IMR-90 (cell line): ENCODE measurements at regions not wholly inside any gene's neighbourhood (a gene's known extent, or its start where the extent isn't known, plus 50 kb on each side); places are given as distances from the start of the nearest gene placed in this dataset.
A peak's percentile ranks its signal among the peaks of the same experiment; 100 is the strongest.

Experiments
- ATAC-seq: fragments of 200-7000 bp; cut with Tn5 transposase; 2 replicates; pipeline ENCODE4 v1.9.1; 2020; ENCODE audit warnings: low read depth, mild to moderate bottlenecking, moderate library complexity
- BruUV-seq: library from RNA; stranded (reverse); fragments of 400-500 nt; replicated peaks from 2 replicates; lab custom pipeline; 2021; lab: Mats Ljungman, UMichigan
- CTCF ChIA-PET: fragments of 300-600 bp; formaldehyde crosslinking; extraction: SDS; loops from one replicate; lab custom pipeline; 2021; ENCODE audit warnings: antibody characterized with exemption; lab: Yijun Ruan, JAX
- POLR2A ChIA-PET: fragments of 300-600 bp; sonication (Branson Sonifier 250); formaldehyde crosslinking; loops from one replicate; lab custom pipeline; 2022; ENCODE audit warnings: antibody characterized with exemption; ENCODE audit not compliant: unreplicated experiment; lab: Charles Lee
- DNase-seq: peaks from one replicate; pipeline ENCODE4 v3.0.0; 2013
- H2AFZ ChIP-seq: replicated peaks from 2 replicates; pipeline ENCODE3; 2013; ENCODE audit warnings: low read length, mild to moderate bottlenecking; ENCODE audit not compliant: poor library complexity
- H2AK5ac ChIP-seq: 2 replicates; pipeline ENCODE4 v1.6.1; 2013; ENCODE audit warnings: low read depth, low read length, inconsistent platforms
- H2AK9ac ChIP-seq: replicated peaks from 2 replicates; pipeline ENCODE3; 2013; ENCODE audit warnings: mild to moderate bottlenecking, low read depth, low read length, moderate library complexity; ENCODE audit not compliant: poor library complexity
- H2BK120ac ChIP-seq: 2 replicates; pipeline ENCODE4 v1.6.1; 2013; ENCODE audit warnings: low read depth, low read length, inconsistent platforms
- H2BK15ac ChIP-seq: 3 replicates; pipeline ENCODE4 v1.6.1; 2013; ENCODE audit warnings: low read depth, low read length, inconsistent platforms
- H2BK20ac ChIP-seq: 2 replicates; pipeline ENCODE4 v1.6.1; 2013; ENCODE audit warnings: low read depth, mild to moderate bottlenecking, inconsistent platforms, low read length, moderate library complexity
- H2BK5ac ChIP-seq: 2 replicates; pipeline ENCODE4 v1.6.1; 2013; ENCODE audit warnings: mild to moderate bottlenecking, low read depth, low read length, inconsistent platforms; ENCODE audit not compliant: poor library complexity, severe bottlenecking
- H3K14ac ChIP-seq: replicated peaks from 2 replicates; pipeline ENCODE4 v1.6.1; 2013; ENCODE audit warnings: low read depth, low read length, inconsistent platforms
- H3K18ac ChIP-seq: 2 replicates; pipeline ENCODE4 v1.6.1; 2013; ENCODE audit warnings: low read depth, low read length, control low read depth
- H3K23ac ChIP-seq: 2 replicates; pipeline ENCODE4 v1.6.1; 2013; ENCODE audit warnings: low read depth, low read length, inconsistent platforms
- H3K27ac ChIP-seq: 2 replicates; pipeline ENCODE4 v1.5.1; 2013; ENCODE audit warnings: mild to moderate bottlenecking, control low read depth, low read length; ENCODE audit not compliant: insufficient read depth
- H3K27me3 ChIP-seq: 2 replicates; pipeline ENCODE4 v1.6.1; 2013; ENCODE audit warnings: low read length; ENCODE audit not compliant: control insufficient read depth, insufficient read depth
- H3K36me3 ChIP-seq: 2 replicates; pipeline ENCODE4 v1.6.1; 2013; ENCODE audit warnings: low read length, mixed read lengths; ENCODE audit not compliant: control insufficient read depth, insufficient read depth
- H3K4ac ChIP-seq: 2 replicates; pipeline ENCODE4 v1.6.1; 2013; ENCODE audit warnings: low read depth, low read length, inconsistent platforms
- H3K4me1 ChIP-seq: 2 replicates; pipeline ENCODE4 v1.6.1; 2013; ENCODE audit warnings: low read length, mixed read lengths; ENCODE audit not compliant: control insufficient read depth, insufficient read depth
- H3K4me2 ChIP-seq: 2 replicates; pipeline ENCODE4 v1.6.1; 2013; ENCODE audit warnings: low read depth, mild to moderate bottlenecking, control low read depth, low read length, moderate library complexity
- H3K4me3 ChIP-seq: 2 replicates; pipeline ENCODE4 v1.5.1; 2013; ENCODE audit warnings: low read depth, mild to moderate bottlenecking, control low read depth, low read length, moderate library complexity; ENCODE audit not compliant: insufficient read depth
- H3K56ac ChIP-seq: 2 replicates; pipeline ENCODE4 v1.6.1; 2013; ENCODE audit warnings: low read length, inconsistent platforms; ENCODE audit not compliant: insufficient read depth; ENCODE audit errors: extremely low read depth
- H3K79me1 ChIP-seq, 2 experiments: 2 replicates each; pipeline ENCODE4 v1.6.1; 2013; ENCODE audit warnings: low read length in 2 of 2, inconsistent platforms in 1 of 2, low read depth in 1 of 2
- H3K9ac ChIP-seq: 2 replicates; pipeline ENCODE4 v1.6.1; 2013; ENCODE audit warnings: low read depth, low read length, control low read depth
- H3K9me1 ChIP-seq: 2 replicates; pipeline ENCODE4 v1.6.1; 2013; ENCODE audit warnings: low read length, inconsistent platforms; ENCODE audit not compliant: insufficient read depth
- H3K9me3 ChIP-seq: 2 replicates; pipeline ENCODE4 v1.6.1; 2013; ENCODE audit warnings: low read length; ENCODE audit not compliant: control insufficient read depth, insufficient read depth
- H4K20me1 ChIP-seq: 2 replicates; pipeline ENCODE4 v1.6.1; 2013; ENCODE audit warnings: low read length, inconsistent platforms; ENCODE audit not compliant: insufficient read depth
- H4K5ac ChIP-seq: 2 replicates; pipeline ENCODE4 v1.6.1; 2013; ENCODE audit warnings: mild to moderate bottlenecking, low read depth, low read length, control low read depth
- H4K8ac ChIP-seq, 2 experiments: 2 replicates each; pipeline ENCODE4 v1.6.1; 2013; ENCODE audit warnings: low read depth in 2 of 2, low read length in 2 of 2, control low read depth in 1 of 2, inconsistent platforms in 1 of 2
- H4K91ac ChIP-seq: 2 replicates; pipeline ENCODE4 v1.6.1; 2013; ENCODE audit warnings: low read depth, low read length, inconsistent platforms; ENCODE audit not compliant: insufficient read depth
- CEBPB ChIP-seq: IDR thresholded peaks from 2 replicates; pipeline ENCODE4 v1.6.1; 2012; ENCODE audit warnings: low read depth, low read length, improper control_type of control experiment
- CTCF ChIP-seq: conservative IDR thresholded peaks from 2 replicates; pipeline ENCODE4 v1.5.1; 2012; ENCODE audit warnings: mild to moderate bottlenecking, low read depth, low read length, improper control_type of control experiment
- ELK1 ChIP-seq: fragments of 150-350 bp; IDR thresholded peaks from 2 replicates; pipeline ENCODE4 v1.6.1; 2016; ENCODE audit warnings: low read depth, mild to moderate bottlenecking, low read length, moderate library complexity, borderline replicate concordance
- MAZ ChIP-seq: IDR thresholded peaks from 2 replicates; pipeline ENCODE4 v1.6.1; 2012; ENCODE audit warnings: low read depth, mild to moderate bottlenecking, low read length, improper control_type of control experiment, moderate library complexity, borderline replicate concordance
- MXI1 ChIP-seq: IDR thresholded peaks from 2 replicates; pipeline ENCODE4 v1.6.1; 2012; ENCODE audit warnings: low read depth, mild to moderate bottlenecking, low read length, moderate library complexity, borderline replicate concordance
- NFE2L2 ChIP-seq: fragments of 150-350 bp; IDR thresholded peaks from 2 replicates; pipeline ENCODE4 v1.6.1; 2016; ENCODE audit warnings: low read depth, mild to moderate bottlenecking, low read length
- POLR2A ChIP-seq: IDR thresholded peaks from 2 replicates; pipeline ENCODE4 v1.6.1; 2012; ENCODE audit warnings: mild to moderate bottlenecking, low read depth, low read length
- RAD21 ChIP-seq: IDR thresholded peaks from 2 replicates; pipeline ENCODE4 v1.6.1; 2012; ENCODE audit warnings: low read length, improper control_type of control experiment
- RCOR1 ChIP-seq: IDR thresholded peaks from 2 replicates; pipeline ENCODE4 v1.6.1; 2012; ENCODE audit warnings: mild to moderate bottlenecking, low read length, improper control_type of control experiment; ENCODE audit not compliant: insufficient replicate concordance
- USF2 ChIP-seq: fragments of 150-350 bp; IDR thresholded peaks from 2 replicates; pipeline ENCODE4 v1.6.1; 2017; ENCODE audit warnings: mild to moderate bottlenecking, antibody characterized with exemption, low read length, low read depth
- WGBS, 2 experiments: methylation state at CpG; one replicate each; pipeline versions ENCODE4 v1.1.5 to v1.1.7; 2013; ENCODE audit warnings: missing lambda C conversion rate in 2 of 2; ENCODE audit not compliant: insufficient read length in 1 of 2; ENCODE audit errors: extremely low coverage in 2 of 2; 5-methylcytosine and 5-hydroxymethylcytosine counted together
- dilution Hi-C: fragments of 300-500 bp; cut with HindIII; formaldehyde crosslinking; loops from one replicate; pipeline ENCODE4 v1.14.3; 2018; ENCODE audit warnings: low sequenced_read_pairs; ENCODE audit not compliant: unreplicated experiment
- in situ Hi-C: fragments of 300-500 bp; cut with MboI; formaldehyde crosslinking; loops from 3 replicates; pipeline ENCODE4 v1.14.3; 2019; ENCODE audit warnings: low sequenced_read_pairs, inconsistent platforms, mixed read lengths
- intact Hi-C: fragments of 100-400 bp; cut with micrococcal nuclease; formaldehyde crosslinking; loops from 2 replicates; pipeline ENCODE4 v1.10.0; 2022

GRCh38 chr2:226647621-226648518 lies 151.8 kb downstream of the IRS1 start:
- no peak overlapping the region for H4K8ac ChIP-seq
- H4K91ac ChIP-seq, result no peak overlapping the region
- CTCF ChIA-PET, result no interaction called here
- peaks cover 12% of the 10 kb centered on the region for H3K9me1 ChIP-seq
- H4K20me1 ChIP-seq, result no peaks in the 10 kb centered on the region
- no peak overlapping the region for H2AK9ac ChIP-seq
- no peak overlapping the region for H2AFZ ChIP-seq
- peaks cover 3% of the 10 kb centered on the region for H3K9me3 ChIP-seq
- no peaks in the 10 kb centered on the region for H3K36me3 ChIP-seq
- no peak overlapping the region for H3K4me3 ChIP-seq
- peaks cover 26% of the 10 kb centered on the region for H3K4me1 ChIP-seq
- 100% methylated on average over 1 of the region's 28 CpGs; no CpG with 5 or more reads in 1 of the 2 experiments for WGBS, 2 experiments
- no peak overlapping the region for H3K14ac ChIP-seq
- H2BK5ac ChIP-seq, result no peak overlapping the region
- no peak overlapping the region for H3K18ac ChIP-seq
- no peak overlapping the region for H3K27ac ChIP-seq
- peak; percentile 37 for DNase-seq
- peaks cover 4 to 22% of the 10 kb centered on the region in 2 experiments for H3K79me1 ChIP-seq
- POLR2A ChIA-PET, result no interaction called here
- intact Hi-C loops, result no loop called here
- H3K4me2 ChIP-seq, result no peak overlapping the region
- H2BK15ac ChIP-seq, result no peak overlapping the region; the same call in 2 of the 3 replicates
- H2BK20ac ChIP-seq, result peak overlapping the region; percentile 19; the same call in 1 of the 2 replicates
- in situ Hi-C loops, result no loop called here
- BruUV-seq, result no TSS peak
- no peak for TF ChIP-seq USF2
- TF ChIP-seq MAZ, result no peak
- TF ChIP-seq NFE2L2, result no peak
- no peak for TF ChIP-seq POLR2A
- TF ChIP-seq MXI1, result no peak
- TF ChIP-seq CTCF, result no peak
- no peak for TF ChIP-seq RCOR1
- TF ChIP-seq RAD21, result no peak
- TF ChIP-seq CEBPB, result no peak
- TF ChIP-seq ELK1, result no peak
- peak overlapping the region; percentile 14; the same call in 1 of the 2 replicates for H2AK5ac ChIP-seq
- no peak overlapping the region for H3K4ac ChIP-seq
- dilution Hi-C loops, result no loop called here
- no peaks in the 10 kb centered on the region for H3K27me3 ChIP-seq
- no peak overlapping the region for H2BK120ac ChIP-seq
- H3K56ac ChIP-seq, result no peak overlapping the region
- H4K5ac ChIP-seq, result no peak overlapping the region
- no peak overlapping the region for H3K9ac ChIP-seq
- ATAC-seq, result no peak
- no peak overlapping the region for H3K23ac ChIP-seq
